Right kidney (tissue), 1 donor: ENCODE measurements at regions not wholly inside any gene's neighbourhood (a gene's known extent, or its start where the extent isn't known, plus 50 kb on each side); places are given as distances from the start of the nearest gene placed in this dataset.
"Not testable (repeated sequence)": the region's sequence is repeated elsewhere in the genome, so short reads cannot be mapped to it uniquely, and the experiment has no call there.

Experiments used
- DNase-seq: peaks from one replicate; pipeline ENCODE4 v3.0.0-alpha.2; 2016

DNA sequence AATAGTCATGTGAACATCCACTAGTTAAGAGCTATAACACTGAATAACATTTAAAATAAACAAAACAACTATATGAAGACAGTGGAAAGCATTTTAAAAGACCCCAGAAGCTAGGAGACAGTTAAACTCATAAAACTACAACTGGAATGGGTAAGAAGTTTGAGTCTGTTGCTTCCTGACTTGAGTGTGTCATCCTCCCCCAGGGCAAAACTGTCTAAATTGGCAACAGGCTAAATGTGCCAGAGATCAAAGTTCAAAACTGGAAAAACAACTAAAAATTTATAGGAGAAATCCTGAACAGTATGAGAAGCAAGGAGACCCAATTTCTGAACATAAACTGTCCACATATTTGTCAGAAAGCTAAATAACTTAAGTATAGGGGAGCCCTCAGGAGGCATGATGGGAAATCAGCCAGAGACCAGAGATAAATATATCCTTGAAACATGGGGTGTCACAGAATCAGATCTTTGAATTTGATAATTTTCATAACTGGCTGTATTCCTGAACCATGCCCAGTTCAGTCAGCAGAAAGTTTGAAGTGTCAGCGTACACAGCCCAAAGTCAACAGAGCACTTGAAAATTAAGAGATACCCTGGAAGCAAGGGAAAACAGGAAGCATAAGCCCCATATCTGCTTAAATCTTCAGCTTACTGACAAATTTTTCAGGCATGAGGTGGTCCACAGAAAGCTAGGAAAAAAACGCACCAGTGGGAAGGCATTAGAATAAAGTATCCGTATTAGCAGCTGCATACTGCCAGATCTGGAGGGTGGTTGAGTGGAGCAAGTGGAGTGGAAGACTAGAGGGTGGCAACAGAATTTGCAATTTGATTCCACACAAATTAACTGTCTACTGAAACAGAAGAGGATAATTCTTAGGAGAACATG, 516.1 kb upstream of the MAN1A1 start:
- DNase-seq = no peak

DNA sequence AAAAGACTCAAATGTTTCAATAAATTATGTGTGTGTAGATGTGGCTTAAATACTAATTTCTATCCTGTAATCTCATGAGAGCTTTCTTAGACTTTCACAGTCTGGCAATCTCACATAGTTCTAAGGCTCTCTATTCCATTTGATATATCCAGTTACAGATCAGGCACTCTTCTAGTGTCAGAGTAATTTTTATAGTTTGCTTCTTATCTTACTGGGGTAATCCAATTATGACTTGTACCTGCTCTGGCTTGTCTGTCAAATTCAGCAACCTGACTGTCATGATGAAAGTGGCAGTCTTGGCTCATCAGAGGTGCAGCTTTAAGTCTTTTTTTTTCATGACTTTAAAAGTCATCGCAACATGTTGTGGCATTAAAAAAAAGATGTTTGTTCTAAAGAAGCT, 513.2 kb upstream of the MAN1A1 start:
- no peak for DNase-seq

DNA sequence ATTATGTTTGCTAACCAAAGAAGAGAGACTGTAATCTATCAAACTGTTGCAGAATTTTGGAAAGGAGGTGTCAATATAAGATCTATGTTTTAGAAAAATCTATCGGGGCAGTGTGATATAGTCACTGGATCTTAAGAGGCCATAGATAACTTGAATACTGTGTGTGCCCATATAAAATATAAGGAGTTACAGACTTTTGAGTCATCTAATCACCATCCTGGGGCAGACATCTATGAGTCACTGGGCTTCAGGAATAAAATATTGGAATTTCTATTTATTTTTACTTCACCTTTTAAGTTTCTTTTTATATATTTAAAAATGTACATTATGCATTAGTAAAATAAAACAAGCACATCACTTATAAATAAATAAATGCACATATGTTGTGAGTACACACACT, 509.3 kb upstream of the MAN1A1 start:
- DNase-seq = no peak

DNA sequence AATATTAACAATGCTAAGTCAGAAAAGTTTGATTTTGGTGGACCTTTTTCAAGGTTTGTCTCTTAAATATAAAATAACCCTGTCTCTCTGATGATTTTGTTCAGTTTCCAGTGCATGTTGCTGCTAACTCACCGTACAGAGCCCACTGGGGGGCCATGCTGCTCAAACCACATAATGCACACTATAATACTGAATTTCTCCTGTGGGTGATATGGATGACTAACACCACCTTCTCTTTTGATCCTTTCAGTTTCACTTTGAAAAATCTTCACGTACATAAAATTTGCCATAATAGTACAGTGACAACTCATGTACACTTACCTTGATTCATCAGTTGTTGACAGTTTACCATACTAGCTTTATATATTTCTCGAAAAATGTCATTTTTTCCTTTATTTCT, 506.6 kb upstream of the MAN1A1 start:
- no peak for DNase-seq

DNA sequence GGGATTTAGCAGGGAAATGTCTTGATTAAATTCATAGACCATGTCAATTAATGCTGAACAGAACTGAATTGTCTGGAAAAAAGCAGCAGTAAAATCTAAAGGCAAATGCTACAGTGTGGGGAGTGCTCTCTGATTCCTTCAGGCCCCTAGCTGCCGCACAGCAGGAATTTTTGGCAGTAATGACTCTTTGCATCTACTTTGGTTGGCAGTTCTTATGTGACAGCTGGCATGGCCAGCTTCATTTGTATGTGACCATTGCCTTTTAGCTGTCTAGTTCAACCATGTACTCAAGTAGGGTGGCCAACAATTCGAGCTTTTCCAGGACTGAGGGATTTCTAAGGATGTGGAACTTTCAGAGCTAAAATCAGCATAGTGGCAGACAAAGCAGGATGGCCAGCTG, 499.1 kb upstream of the MAN1A1 start:
- no peak for DNase-seq

DNA sequence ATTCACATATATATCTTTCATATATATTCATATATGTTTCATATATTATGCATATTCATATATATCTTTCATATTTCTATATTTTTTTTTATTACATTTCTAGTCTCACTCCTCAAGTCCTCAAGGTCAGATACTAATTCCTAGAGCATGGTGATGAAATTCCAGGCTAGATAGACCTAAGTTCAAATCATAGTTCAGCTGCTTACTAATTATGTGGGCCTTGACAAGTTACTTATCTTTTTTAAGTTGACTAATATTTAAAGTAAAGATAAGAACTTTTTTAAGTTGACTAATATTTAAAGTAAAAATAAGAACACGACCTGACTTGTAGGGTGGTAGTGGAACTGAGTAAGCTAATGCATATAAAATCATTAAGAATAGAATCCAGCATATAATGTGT, 495.6 kb upstream of the MAN1A1 start:
- DNase-seq = no peak

DNA sequence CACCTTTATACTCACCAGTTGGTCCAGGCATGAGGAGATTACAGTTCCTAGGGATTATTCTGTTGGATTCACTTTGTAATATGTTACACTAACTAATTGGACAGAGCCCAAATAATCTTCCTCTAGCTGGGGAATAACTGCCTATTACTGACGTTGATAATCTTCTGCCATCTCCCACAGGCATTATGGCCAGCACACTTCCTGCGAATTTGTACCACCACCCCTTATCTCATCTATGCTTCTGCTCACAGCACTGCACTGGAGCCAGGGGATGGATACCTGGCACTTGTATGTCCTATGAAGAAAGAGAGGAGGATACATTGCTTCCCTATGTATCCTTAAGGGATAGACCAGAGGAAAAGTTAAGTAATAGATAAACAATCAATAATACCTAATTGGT, 494.8 kb upstream of the MAN1A1 start:
- DNase-seq = no peak

DNA sequence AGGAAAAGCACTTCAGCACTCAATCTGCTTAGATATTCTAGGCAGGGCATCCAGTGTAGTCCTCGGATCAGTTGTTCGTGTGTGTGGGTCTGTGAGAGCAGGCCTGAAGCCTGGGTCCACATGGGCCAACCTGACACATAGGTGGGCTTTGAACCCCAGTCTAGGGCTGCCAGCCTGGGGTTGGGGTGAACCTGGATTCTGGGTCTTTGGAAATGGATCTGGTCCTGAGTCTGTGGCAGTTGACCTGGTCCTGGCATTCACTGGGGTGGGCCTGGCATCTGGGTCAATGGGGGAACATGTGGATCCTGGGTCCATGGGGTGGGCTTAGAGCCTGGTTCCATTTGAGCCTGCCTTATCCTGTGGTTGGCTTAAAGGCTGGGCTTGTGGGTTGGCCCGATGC, 492.6 kb upstream of the MAN1A1 start:
- DNase-seq = no peak

DNA sequence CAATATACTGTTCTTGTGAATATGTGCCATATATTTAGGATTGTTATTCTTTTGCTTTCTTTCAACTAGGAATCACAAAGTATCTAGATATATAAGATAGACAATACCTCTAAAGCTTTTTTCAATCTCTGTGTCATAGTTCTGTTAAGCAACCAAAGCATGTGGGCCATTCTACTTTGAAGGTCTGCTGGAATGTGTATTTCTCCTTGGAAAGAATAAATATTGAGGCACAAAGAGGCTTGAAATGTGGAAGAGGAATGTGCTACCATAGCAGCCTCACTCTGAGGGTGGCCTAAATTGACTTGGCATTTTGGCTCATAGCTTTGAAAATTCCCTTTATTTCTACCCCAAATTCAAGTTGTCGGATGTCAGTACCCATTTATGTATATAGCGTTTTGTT, 488.5 kb upstream of the MAN1A1 start:
- no peak for DNase-seq

DNA sequence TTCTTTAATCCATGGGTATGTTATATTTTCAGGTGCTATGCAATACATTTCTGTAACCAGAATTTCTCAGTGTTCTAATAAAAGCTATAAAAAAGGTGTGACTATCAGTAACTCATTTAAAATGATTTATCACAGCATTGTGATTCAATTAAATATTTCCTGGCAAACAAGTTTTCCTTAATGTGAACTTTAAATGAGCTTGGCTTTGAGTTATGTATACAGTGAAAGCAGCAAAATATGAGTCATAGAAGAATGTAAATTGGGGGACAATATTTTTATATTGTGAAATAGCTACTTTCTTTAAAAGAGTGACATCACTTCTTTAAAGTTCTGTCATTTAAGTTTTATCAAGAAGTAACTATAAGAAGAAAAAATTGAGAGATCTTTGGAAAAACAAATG, 484.9 kb upstream of the MAN1A1 start:
- DNase-seq = no peak

DNA sequence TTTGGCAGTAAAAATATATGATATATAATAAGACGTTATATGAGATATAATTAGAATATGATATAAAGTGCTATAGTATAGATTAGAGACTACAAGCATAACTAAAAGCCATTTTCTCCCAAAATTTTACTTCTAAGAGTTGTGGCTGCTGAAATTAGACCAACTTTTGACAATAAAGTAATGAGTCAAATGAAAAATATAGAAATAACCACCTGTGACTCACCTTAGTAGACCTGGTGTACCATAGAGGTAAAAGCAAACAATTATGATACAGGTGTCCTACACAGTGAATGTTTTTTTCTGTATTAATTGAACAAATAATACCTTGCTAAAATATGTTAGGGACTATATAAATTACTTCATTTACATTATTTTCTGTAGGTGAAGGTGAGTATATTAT, 482.9 kb upstream of the MAN1A1 start:
- DNase-seq = no peak

DNA sequence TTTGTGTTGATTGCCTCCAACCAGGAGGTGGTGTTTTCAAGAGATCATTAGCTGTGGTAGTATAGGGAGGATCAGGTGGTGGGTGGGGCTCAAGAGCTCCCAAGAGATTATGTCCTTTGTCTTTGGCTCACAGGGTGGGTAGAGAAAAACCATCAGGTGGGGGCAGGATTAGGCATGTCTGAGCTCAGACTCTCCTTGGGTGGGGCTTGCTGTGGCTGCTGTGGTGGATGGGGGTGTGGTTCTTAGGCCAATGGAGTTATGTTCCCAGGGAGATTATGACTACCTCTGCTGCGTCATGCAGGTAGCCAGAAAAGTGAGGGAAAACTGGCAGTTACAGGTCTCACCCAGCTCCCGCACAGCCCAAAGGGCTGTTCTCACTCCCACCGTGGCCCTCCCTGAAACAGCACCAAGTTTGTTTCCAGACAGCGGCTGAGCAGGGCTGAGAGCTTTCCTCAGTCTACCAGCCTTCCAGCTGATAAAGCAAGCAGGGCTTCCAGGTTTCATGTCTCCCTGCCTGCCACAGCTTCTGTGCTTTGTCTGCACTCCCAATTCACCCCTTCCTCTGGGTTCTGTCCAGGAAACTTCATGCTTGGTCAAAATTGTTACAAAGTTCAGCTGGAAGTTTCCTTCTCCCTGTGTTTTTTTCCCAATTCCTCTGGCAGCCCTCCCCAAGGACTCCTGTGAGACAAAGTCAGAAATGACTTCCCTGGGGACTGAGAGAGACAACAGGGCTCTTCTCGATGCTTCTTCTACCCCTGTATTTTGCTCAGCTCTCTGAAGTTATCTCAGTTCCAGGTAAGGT, 481.1 kb upstream of the MAN1A1 start:
- DNase-seq = no peak

DNA sequence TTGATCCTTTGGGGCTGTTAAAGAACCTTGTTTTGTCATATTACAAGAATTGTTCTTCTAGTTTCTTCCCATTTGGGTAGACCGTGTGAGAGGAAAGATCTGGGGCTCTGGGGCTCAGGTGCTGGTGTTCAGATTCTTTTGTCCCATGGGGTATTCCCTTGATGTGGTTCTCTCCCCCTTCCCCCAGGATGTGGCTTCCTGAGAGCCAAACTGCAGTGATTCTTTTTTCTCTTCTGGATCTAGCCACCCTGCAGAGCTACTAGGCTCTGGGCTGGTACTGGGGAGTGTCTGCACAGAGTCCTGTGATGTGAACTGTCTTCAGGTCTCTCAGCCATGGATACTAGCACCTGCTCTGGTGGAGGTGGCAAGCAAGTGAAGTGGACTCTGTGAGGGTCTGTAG, 480.5 kb upstream of the MAN1A1 start:
- DNase-seq = no peak

DNA sequence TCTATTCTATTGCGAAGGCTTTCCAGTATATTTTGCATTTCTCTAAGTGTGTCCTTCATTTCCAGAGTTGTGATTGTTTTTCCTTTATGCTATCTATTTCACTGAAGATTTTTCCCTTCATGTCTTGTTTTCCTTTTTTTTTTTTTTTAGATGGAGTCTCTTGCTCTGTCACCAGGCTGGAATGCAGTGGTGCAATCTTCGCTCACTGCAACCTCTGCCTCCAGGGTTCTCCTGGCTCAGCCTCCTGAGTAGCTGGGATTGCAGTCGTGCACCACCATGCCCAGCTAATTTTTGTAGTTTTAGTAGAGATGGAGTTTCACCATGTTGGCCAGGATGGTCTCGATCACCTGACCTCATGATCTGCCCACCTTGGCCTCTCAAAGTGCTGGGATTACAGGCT, 479.9 kb upstream of the MAN1A1 start:
- DNase-seq = not testable (repeated sequence)

DNA sequence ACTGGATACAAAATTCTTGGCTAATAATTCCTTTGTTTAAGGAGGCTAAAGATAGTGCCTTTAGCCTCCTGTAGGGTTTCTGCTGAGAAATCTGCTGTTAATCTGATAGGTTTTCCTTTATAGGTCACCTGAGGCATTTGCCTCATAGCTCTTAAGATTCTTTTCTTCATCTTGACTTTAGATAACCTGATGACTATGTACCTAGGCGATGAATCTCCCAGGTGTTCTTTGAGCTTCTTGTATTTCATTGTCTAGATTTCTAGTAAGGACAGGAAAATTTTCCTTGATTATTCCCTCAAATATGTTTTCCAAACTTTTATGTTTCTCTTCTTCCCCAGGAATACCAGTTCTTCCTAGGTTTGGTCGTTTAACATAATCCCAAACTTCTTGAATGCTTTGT, 479.4 kb upstream of the MAN1A1 start:
- DNase-seq = no peak

DNA sequence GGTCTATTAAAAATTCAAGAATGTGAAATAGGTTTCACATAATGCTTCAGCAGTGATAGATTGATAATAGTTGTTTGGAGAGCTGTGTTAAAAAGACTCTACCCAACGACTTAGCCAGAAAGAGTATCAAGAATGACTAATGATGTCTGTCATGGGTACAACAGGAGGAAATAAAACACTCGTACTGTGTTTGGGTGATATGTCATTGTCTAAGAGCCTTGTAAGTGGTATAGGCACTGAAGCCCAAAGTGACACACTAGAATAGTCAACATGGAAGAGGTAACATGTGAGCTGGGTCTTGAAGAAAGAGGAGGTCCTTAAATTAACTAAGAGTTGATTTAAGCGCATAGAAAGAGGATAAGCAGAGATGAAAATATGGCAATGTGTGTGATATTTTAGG, 471.8 kb upstream of the MAN1A1 start:
- DNase-seq = no peak

DNA sequence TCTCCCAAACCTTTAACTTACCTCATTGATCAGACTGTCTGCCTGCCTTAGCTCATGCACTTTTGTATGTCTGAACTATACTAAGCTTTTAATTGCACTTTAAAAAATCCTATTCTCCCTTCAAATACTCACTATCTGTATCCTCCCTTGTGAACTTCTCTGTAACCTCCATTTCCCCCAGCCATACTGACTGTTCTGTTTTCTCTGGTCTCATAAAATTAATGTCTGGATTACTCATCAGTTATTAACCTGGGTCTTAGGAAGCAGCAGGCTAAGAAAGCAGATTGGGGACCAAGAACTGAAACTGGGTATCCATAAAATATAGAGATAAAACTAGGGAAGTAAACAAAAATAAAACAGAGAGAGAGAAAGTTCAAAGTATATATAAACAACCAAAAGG, 469.3 kb upstream of the MAN1A1 start:
- DNase-seq = no peak

DNA sequence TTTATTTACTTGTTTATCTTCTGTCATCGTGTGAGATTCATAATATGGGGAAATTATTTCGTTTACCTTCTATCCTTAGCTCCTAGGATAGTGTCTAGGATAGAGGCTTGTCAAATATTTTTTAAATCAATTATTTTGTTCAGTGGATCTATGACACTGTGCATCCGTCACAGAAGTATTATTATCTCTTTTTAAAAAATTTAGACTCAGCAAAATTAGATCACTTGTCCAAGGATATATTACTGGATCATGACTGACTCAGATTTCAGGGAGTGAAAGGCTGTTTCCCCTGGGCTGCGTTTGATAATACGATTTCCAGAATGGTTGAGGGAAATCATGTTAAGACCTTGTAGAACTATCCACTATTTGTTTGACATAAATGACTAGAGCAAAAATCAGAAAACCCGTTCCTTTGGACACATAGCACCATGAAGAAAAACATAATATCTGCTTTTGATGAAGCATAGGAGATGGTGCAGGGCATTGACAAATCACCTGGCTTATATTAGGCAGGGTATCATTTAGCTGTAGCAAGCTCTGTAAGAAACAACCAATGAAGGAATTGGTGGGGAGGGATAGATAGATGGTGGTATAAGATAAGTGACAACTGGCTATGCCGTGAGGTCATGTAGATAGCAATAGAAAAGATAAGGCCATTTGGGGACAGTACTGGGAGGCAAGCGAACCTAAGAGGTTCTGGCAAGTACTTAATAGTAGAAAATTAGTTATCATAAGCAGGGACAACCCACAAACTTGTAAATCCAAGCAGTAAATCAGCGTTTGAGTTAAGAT, 465.2 kb upstream of the MAN1A1 start:
- no peak for DNase-seq

DNA sequence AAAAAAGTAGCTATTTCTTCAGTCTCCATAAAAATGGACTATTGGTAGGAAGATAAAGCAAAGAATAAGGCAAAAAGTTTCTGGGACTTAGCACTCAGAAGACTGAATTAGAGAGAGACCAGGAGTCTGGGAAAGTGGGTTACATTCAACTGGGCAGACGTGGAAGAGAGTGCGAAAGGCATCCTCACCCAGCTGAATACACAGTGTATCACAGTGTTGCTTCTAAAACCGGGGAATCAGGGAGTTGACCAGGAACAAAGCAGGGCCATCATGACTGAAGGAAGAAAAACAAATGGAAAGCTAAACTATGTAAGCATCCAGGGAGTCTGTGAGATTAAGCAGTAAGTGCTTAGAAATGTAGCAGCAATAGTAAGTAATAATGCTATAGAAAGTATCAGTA, 452.9 kb upstream of the MAN1A1 start:
- no peak for DNase-seq

DNA sequence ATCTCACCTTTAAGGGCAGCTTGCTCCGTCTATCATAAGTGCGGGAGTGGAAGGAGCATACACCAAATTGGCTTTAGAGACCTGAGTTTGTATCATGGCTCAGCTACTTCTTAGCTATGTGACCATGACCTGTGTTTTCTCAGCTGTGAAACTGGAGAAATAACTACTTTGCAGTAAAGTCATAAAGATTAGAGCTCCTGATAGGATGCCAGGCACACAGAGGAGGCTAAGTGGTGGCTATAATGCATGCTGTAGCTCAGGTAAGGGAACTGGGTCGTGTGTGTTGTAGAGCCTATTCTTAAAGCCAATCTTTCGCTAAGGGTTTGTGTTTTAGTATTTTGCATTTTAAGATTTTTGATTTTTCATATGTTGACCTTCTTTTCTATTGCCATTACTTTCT, 451.5 kb upstream of the MAN1A1 start:
- no peak for DNase-seq

DNA sequence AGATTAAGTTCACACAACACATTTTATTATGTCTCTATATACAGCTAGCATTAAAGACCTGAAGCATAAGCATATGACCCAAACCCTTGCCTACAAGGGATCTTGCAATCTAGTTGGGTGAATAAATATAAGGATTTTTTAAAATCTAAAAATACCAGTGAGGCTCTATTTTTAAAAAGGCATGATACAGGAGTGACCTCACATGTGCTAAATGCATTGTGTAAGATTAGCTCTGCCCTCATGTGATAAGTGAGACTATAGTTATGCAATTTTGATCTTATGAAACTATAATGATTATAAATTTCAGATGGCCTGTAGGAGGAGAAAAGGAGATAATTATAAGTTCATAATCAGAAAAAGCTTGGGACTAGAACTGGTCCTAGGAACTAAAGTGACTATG, 451.0 kb upstream of the MAN1A1 start:
- DNase-seq = no peak

DNA sequence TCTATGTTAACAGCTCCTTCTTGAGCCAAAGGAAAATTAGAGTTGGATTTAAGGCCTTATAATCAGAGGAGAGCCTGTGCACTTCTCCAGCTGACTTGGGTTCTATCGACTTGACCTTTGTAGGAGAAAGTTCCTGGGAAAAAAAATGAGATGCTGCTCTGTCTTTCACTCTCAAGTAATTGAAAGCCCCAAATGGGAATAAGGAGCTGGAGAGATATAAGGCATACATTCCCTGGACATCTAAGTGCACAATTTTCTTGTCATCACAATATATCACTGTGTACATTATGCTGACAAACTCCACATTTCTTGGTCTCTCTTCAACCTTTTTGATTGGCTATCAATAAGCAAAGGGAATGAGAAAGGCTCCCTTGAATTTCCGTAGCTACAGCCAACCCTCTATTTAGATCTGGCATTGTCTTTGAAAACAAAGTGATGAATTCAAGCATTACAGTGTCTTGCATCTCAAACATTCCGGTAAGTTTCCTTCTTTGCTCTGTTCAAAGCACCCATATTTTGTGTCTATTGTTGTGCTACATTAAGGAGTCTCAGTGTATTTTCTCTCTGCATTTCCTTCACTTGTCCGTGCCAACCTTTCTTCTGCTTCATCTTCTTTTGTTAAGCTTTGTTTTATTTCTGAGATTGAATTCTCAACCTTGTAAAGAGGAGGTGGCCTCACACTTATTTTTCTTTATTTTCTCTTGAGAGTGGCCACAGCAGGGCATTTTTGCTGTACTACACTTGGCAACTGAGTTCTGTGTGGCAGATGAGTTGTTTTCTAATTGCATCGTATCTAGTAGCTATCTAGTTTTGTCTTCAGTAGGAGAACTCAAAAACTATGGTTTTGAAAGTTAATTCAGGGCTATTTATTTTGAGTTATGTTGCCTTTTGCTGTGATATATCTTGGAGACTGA, 450.3 kb upstream of the MAN1A1 start:
- no peak for DNase-seq
